K562 (cell line): ENCODE measurements at regions not wholly inside any gene's neighbourhood (a gene's known extent, or its start where the extent isn't known, plus 50 kb on each side); places are given as distances from the start of the nearest gene placed in this dataset.
"Not testable (repeated sequence)": the region's sequence is repeated elsewhere in the genome, so short reads cannot be mapped to it uniquely, and the experiment has no call there.

Source experiments
- ATAC-seq: fragments of 200-7000 bp; cut with Tn5 transposase; 3 replicates; pipeline ENCODE4 v1.9.1; 2020; ENCODE audit warnings: moderate library complexity
- BruUV-seq: library from RNA; stranded (reverse); fragments of 400-500 nt; replicated peaks from 2 replicates; lab custom pipeline; 2021; lab: Mats Ljungman, UMichigan
- CTCF ChIA-PET: fragments of 300-600 bp; formaldehyde crosslinking; extraction: SDS; loops from one replicate; lab custom pipeline; 2021; ENCODE audit warnings: low intra/inter-chr PET ratio; lab: Yijun Ruan, JAX
- POLR2A ChIA-PET: fragments of 300-600, 350-650 bp; sonication (Branson Sonifier 250); formaldehyde crosslinking; extraction: SDS; loops from one replicate; lab custom pipeline; 2021; ENCODE audit warnings: antibody characterized with exemption, inconsistent platforms; lab: Yijun Ruan, JAX
- DNase-seq, 4 experiments: peaks; one replicate each; pipeline versions ENCODE4 v3.0.0 to v3.0.0-alpha.2; 2011 to 2018; ENCODE audit warnings: low spot score in 3 of 4, mixed read lengths in 3 of 4; ENCODE audit errors: extremely low read depth in 1 of 4
- FAIRE-seq: peaks from 2 replicates; lab custom pipeline; 2011; peaks lifted over from hg19 to GRCh38; lab: Jason Lieb, UNC
- H2AFZ ChIP-seq: 2 replicates; pipeline ENCODE4 v1.6.0; 2011; ENCODE audit warnings: low read depth, low read length, control low read depth, inconsistent platforms
- H3K27ac ChIP-seq: fragments of 200-600 bp; 3 replicates; pipeline ENCODE4 v1.8.0; 2011; ENCODE audit warnings: low read depth, mild to moderate bottlenecking, control low read depth, inconsistent platforms, low read length, moderate library complexity, mixed read lengths; ENCODE audit errors: extremely low read depth
- H3K27me3 ChIP-seq, 2 experiments: fragments of 300-600 bp in 1 of 2; 2 replicates in 1 of 2; 3 replicates in 1 of 2; pipeline versions ENCODE4 v1.6.0 to v1.8.0; 2011; ENCODE audit warnings: inconsistent platforms in 2 of 2, low read length in 2 of 2, mild to moderate bottlenecking in 1 of 2, mixed read lengths in 1 of 2, moderate library complexity in 1 of 2; ENCODE audit not compliant: control insufficient read depth in 2 of 2, insufficient read depth in 2 of 2
- H3K36me3 ChIP-seq: fragments of 300-600 bp; 3 replicates; pipeline ENCODE4 v1.8.0; 2011; ENCODE audit warnings: mild to moderate bottlenecking, low read length, inconsistent platforms; ENCODE audit not compliant: control insufficient read depth, insufficient read depth
- H3K4me1 ChIP-seq, 2 experiments: fragments of 200-600 bp in 1 of 2; replicated peaks in 1 of 2; 2 replicates in 1 of 2; 3 replicates in 1 of 2; pipeline versions ENCODE4 v1.5.1 to v1.8.0; 2011; ENCODE audit warnings: inconsistent platforms in 2 of 2, low read length in 2 of 2, mild to moderate bottlenecking in 1 of 2, mixed read lengths in 1 of 2, moderate library complexity in 1 of 2; ENCODE audit not compliant: control insufficient read depth in 2 of 2, insufficient read depth in 2 of 2
- H3K4me2 ChIP-seq: 2 replicates; pipeline ENCODE4 v1.6.1; 2011; ENCODE audit warnings: low read length, control low read depth, inconsistent platforms, mixed read lengths; ENCODE audit not compliant: insufficient read depth
- H3K4me3 ChIP-seq: fragments of 200-600 bp; sonication (generic), shearing (Covaris generic); 2 replicates; pipeline ENCODE4 v1.5.1; 2016; ENCODE audit warnings: control low read depth, inconsistent platforms
- H3K79me2 ChIP-seq: fragments of 200-600 bp; 3 replicates; pipeline ENCODE4 v1.8.0; 2011; ENCODE audit warnings: low read length, inconsistent platforms; ENCODE audit not compliant: control insufficient read depth, insufficient read depth
- H3K9ac ChIP-seq, 2 experiments: 2 replicates each; pipeline versions ENCODE4 v1.6.0 to v1.6.1; 2011; ENCODE audit warnings: low read depth in 2 of 2, low read length in 2 of 2, control low read depth in 1 of 2, inconsistent platforms in 1 of 2, mild to moderate bottlenecking in 1 of 2, mixed read lengths in 1 of 2; ENCODE audit not compliant: insufficient read depth in 1 of 2
- H3K9me1 ChIP-seq: one replicate; pipeline ENCODE4 v1.6.0; 2011; ENCODE audit warnings: inconsistent platforms, mild to moderate bottlenecking, low read length, moderate library complexity; ENCODE audit not compliant: control insufficient read depth, insufficient read depth
- H3K9me3 ChIP-seq: replicated peaks from 2 replicates; pipeline ENCODE4 v1.5.1; 2011; ENCODE audit warnings: low read depth, low read length, inconsistent platforms; ENCODE audit not compliant: control insufficient read depth, insufficient read depth
- H4K20me1 ChIP-seq: replicated peaks from 2 replicates; pipeline ENCODE4 v1.6.1; 2011; ENCODE audit warnings: low read length, inconsistent platforms, mixed read lengths; ENCODE audit not compliant: control insufficient read depth, insufficient read depth
- BCOR ChIP-seq: fragments of 450-650 bp; IDR thresholded peaks from 2 replicates; pipeline ENCODE4 v1.6.1; 2016
- KAT7 ChIP-seq: sonication (generic); formaldehyde crosslinking; IDR thresholded peaks from 2 replicates; pipeline ENCODE4 v1.8.0; 2022; ENCODE audit warnings: missing genetic modification reagents, mild to moderate bottlenecking, borderline replicate concordance
- PTRF ChIP-seq: fragments of 450-650 bp; IDR thresholded peaks from 2 replicates; pipeline ENCODE4 v1.6.1; 2016; ENCODE audit warnings: mild to moderate bottlenecking, missing genetic modification characterization, missing compliant biosample characterization
- ZKSCAN8 ChIP-seq: fragments of 200-800 bp; sonication (Bioruptor generic); IDR thresholded peaks from 2 replicates; pipeline ENCODE4 v1.6.1; 2016; ENCODE audit warnings: missing genetic modification characterization, missing compliant biosample characterization
- ZNF551 ChIP-seq: fragments of 250-450 bp; sonication (Bioruptor Pico); IDR thresholded peaks from 2 replicates; pipeline ENCODE4 v1.5.0; 2021; ENCODE audit warnings: mild to moderate bottlenecking, moderate library complexity
- ZNF830 ChIP-seq: fragments of 250-450 bp; sonication (Bioruptor Pico); IDR thresholded peaks from 2 replicates; pipeline ENCODE4 v1.5.0; 2021; ENCODE audit warnings: mild to moderate bottlenecking
- WGBS: fragments of 100-300 bp; shearing (Covaris generic); methylation state at CpG from one replicate; pipeline ENCODE4 v1.1.6; 2016; ENCODE audit warnings: low coverage, mixed read lengths; ENCODE audit not compliant: insufficient coverage; ENCODE audit errors: missing lambda C conversion rate; 5-methylcytosine and 5-hydroxymethylcytosine counted together
- in situ Hi-C: fragments of 300-500 bp; cut with MboI; formaldehyde crosslinking; loops from 4 replicates; pipeline ENCODE4 v1.15.0; 2018; ENCODE audit warnings: inconsistent platforms, mixed read lengths
- intact Hi-C: fragments of 100-400 bp; cut with micrococcal nuclease; formaldehyde crosslinking; loops from 2 replicates; pipeline ENCODE4 v1.14.2; 2022
- TF ChIP-seq, protein P1 (sequence below): fragments of 250-450 bp; sonication (Bioruptor Pico); IDR thresholded peaks from 2 replicates; pipeline ENCODE4 v1.5.0; 2020; ENCODE audit warnings: mild to moderate bottlenecking
- TF ChIP-seq, protein P2 (sequence below): IDR thresholded peaks from 3 replicates; pipeline ENCODE4 v1.6.1; 2011; ENCODE audit warnings: borderline replicate concordance, mild to moderate bottlenecking, moderate library complexity; ENCODE audit not compliant: insufficient read length; ENCODE audit errors: extremely low read depth
- TF ChIP-seq, protein P3 (sequence below): fragments of 200-800 bp; sonication (Bioruptor generic); IDR thresholded peaks from 2 replicates; pipeline ENCODE4 v1.6.1; 2017; ENCODE audit warnings: missing genetic modification characterization, missing compliant biosample characterization

DNA sequence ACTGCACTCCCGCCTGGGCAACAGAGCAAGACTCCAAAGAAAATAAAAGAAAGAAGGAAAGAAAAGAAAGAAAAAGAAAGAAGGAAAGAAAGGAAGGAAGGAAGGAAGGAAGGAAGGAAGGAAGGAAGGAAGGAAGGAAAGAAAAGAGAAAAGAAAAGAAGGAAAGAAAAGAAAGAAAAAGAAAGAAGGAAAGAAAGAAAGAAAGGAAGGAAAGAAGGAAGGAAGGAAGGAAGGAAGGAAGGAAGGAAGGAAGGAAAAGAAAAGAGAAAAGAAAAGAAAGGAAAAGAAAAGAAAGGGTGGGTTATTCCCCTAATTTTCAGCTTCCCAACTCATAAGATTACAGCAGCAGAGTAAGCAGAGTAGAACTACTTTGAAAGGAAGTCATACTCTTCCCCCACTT lies 64.4 kb downstream of the TMEM200C start:
- H2AFZ ChIP-seq, BruUV-seq, H3K4me2 ChIP-seq, FAIRE-seq, H3K27ac ChIP-seq, H3K27me3 ChIP-seq, H3K79me2 ChIP-seq, ATAC-seq, H3K9me1 ChIP-seq, H3K36me3 ChIP-seq, intact Hi-C loops, H3K9me3 ChIP-seq, CTCF ChIA-PET, H3K4me1 ChIP-seq, in situ Hi-C loops, H3K9ac ChIP-seq, DNase-seq, H3K4me3 ChIP-seq, POLR2A ChIA-PET, H4K20me1 ChIP-seq: not testable (repeated sequence)
- WGBS: 0% methylated on average over 1 of the region's 1 CpG

DNA sequence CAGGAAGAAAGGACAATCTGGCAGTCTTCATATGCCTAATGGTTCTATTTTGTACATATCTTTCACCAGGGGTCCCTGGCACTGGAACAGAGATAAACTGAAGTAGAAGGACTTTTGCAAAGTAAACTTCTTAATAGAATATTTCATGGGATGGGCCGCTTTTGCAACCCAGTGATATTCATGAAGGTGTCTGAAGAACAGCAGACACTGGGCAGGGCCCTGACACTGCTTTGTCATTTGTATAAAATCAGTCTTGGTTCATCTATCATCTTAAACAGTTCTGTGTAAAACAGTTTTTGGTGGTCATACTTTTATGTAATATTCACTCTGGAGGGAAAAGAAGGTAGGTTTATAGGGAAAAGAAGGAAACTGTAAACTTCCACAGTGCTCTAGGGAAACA lies 66.4 kb downstream of the TMEM200C start:
- Histone ChIP-seq H3K4me1 (no peaks in the 10 kb centered on the region), H3K9me1 (no peaks in the 10 kb centered on the region), H3K27me3 (no peaks in the 10 kb centered on the region), H3K79me2 (no peaks in the 10 kb centered on the region), H3K9ac (no peak overlapping the region), H3K36me3 (no peaks in the 10 kb centered on the region), H2AFZ (no peak overlapping the region), H3K4me2 (no peak overlapping the region), H3K4me3 (no peak overlapping the region), H3K27ac (no peak overlapping the region), H3K9me3 (no peaks in the 10 kb centered on the region), H4K20me1 (no peaks in the 10 kb centered on the region)
- DNase-seq: no peak
- no TSS peak for BruUV-seq
- no peak for ATAC-seq
- CTCF ChIA-PET: no interaction called here
- intact Hi-C loops (no loop called here), in situ Hi-C loops (no loop called here)
- whole genome bisulfite sequencing: 0% methylated on average over 1 of the region's 1 CpG
- FAIRE-seq: no peak
- POLR2A ChIA-PET: no interaction called here
- no peak for TF ChIP-seq ZKSCAN8 (CRISPR knock-in tag)
- TF ChIP-seq, protein P1, sequence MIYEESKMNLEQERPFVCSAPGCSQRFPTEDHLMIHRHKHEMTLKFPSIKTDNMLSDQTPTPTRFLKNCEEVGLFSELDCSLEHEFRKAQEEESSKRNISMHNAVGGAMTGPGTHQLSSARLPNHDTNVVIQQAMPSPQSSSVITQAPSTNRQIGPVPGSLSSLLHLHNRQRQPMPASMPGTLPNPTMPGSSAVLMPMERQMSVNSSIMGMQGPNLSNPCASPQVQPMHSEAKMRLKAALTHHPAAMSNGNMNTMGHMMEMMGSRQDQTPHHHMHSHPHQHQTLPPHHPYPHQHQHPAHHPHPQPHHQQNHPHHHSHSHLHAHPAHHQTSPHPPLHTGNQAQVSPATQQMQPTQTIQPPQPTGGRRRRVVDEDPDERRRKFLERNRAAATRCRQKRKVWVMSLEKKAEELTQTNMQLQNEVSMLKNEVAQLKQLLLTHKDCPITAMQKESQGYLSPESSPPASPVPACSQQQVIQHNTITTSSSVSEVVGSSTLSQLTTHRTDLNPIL (CRISPR knock-in tag): no peak
- no peak for TF ChIP-seq ZNF551 (CRISPR knock-in tag)
- TF ChIP-seq, protein P2, sequence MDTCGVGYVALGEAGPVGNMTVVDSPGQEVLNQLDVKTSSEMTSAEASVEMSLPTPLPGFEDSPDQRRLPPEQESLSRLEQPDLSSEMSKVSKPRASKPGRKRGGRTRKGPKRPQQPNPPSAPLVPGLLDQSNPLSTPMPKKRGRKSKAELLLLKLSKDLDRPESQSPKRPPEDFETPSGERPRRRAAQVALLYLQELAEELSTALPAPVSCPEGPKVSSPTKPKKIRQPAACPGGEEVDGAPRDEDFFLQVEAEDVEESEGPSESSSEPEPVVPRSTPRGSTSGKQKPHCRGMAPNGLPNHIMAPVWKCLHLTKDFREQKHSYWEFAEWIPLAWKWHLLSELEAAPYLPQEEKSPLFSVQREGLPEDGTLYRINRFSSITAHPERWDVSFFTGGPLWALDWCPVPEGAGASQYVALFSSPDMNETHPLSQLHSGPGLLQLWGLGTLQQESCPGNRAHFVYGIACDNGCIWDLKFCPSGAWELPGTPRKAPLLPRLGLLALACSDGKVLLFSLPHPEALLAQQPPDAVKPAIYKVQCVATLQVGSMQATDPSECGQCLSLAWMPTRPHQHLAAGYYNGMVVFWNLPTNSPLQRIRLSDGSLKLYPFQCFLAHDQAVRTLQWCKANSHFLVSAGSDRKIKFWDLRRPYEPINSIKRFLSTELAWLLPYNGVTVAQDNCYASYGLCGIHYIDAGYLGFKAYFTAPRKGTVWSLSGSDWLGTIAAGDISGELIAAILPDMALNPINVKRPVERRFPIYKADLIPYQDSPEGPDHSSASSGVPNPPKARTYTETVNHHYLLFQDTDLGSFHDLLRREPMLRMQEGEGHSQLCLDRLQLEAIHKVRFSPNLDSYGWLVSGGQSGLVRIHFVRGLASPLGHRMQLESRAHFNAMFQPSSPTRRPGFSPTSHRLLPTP: no peak
- TF ChIP-seq ZNF830 (CRISPR knock-in tag): no peak
- TF ChIP-seq KAT7 (CRISPR knock-in tag): no peak
- TF ChIP-seq, protein P3, sequence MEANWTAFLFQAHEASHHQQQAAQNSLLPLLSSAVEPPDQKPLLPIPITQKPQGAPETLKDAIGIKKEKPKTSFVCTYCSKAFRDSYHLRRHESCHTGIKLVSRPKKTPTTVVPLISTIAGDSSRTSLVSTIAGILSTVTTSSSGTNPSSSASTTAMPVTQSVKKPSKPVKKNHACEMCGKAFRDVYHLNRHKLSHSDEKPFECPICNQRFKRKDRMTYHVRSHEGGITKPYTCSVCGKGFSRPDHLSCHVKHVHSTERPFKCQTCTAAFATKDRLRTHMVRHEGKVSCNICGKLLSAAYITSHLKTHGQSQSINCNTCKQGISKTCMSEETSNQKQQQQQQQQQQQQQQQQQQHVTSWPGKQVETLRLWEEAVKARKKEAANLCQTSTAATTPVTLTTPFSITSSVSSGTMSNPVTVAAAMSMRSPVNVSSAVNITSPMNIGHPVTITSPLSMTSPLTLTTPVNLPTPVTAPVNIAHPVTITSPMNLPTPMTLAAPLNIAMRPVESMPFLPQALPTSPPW (CRISPR knock-in tag): no peak
- TF ChIP-seq PTRF (tag): no peak
- TF ChIP-seq BCOR: no peak
